ENCODE measurements at regions not wholly inside any gene's neighbourhood (a gene's known extent, or its start where the extent isn't known, plus 50 kb on each side); places are given as distances from the start of the nearest gene placed in this dataset.

GRCh38 chr11:115047631-115048030 lies 369.3 kb downstream of the NXPE2 start:
- DNase-seq: no peak

GRCh38 chr11:115049796-115050195 lies 371.5 kb downstream of the NXPE2 start:
- DNase-seq: no peak

GRCh38 chr11:115050756-115051155 lies 372.4 kb downstream of the NXPE2 start:
- no peak for DNase-seq

- DNase-seq: no peak
Observed at GRCh38 chr11:115051938-115052590, 373.7 kb downstream of the NXPE2 start.

DNA sequence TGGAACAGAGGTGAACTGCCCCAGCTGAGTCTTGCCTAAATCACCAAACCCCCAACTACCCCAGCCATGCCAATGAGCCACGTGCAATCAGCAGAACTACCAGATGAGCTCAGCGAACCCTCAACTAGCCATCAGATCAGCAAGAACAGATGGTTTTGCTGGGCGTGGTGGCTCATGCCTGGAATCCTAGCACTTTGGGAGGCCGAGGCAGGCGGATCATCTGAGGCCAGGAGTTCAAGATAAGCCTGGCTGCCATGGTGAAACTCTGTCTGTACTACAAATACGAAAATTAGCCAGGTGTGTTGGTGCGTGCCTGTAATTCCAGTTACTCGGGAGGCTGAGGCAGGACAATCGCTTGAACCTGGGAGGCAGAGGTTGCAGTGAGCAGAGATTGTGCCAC lies 374.3 kb downstream of the NXPE2 start:
- DNase-seq: no peak

DNA sequence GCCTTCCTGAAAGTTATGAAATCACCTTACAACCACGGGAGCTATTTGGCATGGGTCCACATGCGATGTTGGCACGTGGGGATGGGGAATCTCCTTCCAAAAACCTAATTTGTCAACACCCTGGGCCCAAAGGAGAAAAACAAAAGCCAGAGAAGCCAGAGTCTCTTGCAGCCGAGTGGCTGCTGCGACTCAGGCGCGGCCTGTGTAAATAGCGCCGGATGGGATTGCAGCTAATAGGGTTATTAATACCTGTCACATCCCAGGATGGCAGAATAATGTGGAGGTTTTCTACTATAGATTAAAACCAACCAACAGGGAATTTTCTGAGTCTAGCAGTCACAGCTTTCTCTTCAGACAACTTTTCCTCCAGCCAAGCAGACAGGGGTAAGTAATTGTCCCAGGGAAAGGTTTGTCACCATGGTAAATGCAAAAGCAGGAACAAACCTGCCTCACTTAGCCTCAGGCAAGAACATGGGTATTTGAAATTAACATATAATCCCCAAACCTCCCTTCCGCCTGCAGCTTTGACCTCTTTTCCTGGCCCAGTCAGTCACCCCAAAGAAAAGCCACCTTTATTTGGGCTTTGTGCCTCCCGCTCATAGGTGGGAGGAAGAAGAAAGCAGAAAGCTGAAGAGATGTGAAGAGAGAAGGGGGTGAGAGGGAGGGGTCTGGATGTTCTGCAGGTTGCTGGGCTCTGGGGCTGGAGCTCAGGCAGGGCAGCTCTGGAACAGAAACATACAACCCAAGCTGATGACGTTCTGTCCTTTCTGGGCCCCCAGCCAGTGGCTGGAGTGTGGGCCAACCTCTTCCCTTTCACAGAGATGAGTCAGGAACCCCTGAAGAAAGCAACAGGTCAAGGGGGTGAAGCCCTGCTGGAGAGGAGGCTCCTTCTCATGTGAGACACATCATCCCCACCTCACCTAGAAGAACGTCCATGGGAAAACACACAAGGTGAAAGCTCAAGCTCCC lies 376.5 kb downstream of the NXPE2 start:
- DNase-seq: peak; percentile 57

GRCh38 chr11:115056514-115056913 lies 378.2 kb downstream of the NXPE2 start:
- no peak for DNase-seq

DNA sequence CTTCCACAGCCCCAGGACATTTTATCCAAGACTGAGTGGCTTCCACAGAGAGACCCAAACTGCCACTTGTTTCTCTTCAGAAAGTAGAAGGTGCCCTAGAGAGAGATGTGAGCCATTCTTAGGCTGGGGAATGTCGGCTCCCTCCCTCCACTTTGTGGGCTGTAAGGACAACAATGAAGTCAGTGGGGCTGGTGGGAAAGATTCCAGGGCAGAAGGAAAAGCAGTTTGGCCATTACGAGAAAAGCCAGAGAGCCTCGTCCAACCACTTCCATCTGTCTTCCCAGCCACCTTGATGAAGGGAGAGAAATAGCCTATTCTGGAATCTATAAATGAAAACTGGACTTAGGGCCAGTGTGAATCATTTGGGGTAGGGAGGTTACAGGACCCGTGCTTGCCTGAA lies 382.5 kb downstream of the NXPE2 start:
- no peak for DNase-seq

DNA sequence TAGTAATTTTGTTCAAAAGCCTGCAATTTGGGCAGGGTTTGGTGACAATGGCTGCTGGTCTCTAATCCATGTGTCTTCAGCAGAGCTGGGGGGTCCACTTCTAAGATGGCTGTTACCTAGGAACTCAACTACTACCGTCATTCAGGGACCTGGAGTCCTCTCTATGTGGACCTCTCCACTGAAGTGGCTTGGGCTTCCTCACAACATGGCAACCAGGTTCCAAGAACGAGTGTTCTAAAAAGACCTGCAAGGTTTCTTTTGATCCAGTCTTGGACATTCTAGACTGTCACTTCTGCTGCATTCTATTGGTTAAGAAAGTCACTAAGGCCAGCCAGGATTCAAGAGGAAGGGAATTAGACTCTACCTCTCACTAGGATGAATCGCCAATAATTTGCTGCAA lies 387.0 kb downstream of the NXPE2 start:
- DNase-seq: no peak

DNA sequence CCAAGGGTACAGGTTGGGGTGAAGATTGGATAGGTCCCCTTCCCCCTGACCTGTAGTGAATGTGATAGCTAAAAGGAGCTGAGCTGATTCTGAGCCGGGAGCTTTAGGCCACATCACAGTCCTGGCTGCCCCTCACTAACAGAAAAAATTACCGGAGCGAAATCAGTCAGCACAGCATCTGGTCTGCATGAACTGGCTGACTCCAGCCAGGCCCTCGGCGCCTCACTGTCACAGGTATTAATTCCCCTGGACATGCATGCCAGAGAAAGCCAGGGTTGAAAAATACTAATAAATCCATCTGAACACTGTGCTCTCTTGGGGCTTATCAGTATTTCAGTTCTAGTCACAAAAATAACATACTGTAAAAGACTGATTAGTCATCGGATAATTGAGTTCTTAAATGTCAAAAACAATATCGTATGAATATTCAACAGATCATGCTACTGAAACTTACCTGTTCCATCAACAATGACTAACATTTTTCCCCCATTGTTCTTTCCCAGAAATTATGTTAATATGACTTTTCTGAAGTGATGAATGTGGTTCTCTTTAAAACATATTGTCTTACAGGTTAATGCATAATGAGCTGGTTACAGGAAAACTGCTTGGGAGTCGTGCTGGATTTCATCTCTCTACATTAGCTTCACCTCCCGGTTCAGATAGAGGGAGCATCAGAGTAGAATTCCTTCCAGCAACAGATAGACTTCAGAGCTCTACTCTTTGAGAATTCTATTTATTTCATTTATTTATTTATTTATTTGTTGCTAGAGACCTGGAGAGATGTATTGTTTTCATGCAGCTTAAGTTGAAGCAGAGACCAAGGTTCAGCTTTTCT lies 387.7 kb downstream of the NXPE2 start:
- no peak for DNase-seq

DNA sequence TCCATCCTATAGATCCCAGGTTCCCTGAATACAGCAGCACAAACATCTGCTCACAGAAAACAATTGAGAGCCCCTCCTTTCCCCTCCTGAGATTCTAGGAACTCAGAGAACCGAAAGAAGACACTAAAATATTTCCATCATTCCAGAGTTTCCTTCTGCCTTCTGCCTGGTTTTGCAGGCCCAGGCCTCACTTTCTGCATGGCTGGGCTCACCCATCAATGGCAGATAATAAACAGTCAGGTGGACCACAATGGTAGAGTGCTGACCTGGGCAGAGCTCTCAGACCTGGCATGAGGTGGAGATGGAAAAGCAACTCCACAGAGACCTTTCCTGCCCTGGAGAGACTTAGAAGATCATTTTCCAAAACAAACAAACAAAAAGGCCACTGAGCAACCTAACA lies 389.1 kb downstream of the NXPE2 start:
- no peak for DNase-seq

- DNase-seq: peak; percentile 22
Observed at GRCh38 chr11:115067900-115068530, 389.7 kb downstream of the NXPE2 start.

DNA sequence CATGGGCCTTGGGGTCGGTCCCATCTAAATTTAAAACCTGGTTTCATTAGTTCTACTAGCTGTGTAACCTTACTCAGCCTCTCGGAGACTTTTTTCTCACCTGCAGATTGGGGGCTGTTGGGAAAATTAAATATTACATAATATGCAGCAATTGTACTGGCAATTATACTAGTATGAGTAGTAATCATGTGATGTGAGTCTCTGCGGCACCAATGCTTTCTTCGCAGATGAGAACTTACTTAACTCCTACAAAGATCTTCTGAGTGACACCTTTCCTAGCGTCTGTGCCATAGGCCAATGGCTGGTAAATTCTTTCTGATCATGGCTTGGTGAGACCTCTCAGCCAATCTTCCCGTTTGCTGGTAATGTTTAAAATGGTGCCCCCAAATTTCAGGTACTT lies 391.3 kb downstream of the NXPE2 start:
- no peak for DNase-seq

DNA sequence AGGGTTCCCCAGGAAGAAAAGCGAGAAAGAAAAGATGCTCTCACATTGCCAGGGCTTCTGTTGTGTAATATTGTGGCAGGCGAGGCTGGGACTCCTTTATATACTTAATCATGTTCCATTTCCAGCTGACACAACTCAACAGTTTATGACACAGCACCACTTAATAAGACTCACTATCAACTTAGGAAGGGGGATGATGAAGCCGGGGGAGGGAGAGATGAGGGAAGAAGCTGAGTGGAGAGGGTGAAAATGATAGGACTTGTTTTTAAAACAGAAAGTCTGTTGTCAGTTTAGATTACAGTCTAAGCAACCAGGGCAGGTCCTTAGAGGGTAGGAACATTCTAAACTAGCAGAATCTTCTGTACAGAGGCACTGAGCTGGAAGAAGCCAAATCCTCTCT lies 397.0 kb downstream of the NXPE2 start:
- no peak for DNase-seq

- peak; percentile 30 for DNase-seq
Observed at GRCh38 chr11:115077740-115078139, 399.4 kb downstream of the NXPE2 start.

- DNase-seq: peak; percentile 81
Observed at GRCh38 chr11:115078461-115079438, 400.4 kb downstream of the NXPE2 start.

DNA sequence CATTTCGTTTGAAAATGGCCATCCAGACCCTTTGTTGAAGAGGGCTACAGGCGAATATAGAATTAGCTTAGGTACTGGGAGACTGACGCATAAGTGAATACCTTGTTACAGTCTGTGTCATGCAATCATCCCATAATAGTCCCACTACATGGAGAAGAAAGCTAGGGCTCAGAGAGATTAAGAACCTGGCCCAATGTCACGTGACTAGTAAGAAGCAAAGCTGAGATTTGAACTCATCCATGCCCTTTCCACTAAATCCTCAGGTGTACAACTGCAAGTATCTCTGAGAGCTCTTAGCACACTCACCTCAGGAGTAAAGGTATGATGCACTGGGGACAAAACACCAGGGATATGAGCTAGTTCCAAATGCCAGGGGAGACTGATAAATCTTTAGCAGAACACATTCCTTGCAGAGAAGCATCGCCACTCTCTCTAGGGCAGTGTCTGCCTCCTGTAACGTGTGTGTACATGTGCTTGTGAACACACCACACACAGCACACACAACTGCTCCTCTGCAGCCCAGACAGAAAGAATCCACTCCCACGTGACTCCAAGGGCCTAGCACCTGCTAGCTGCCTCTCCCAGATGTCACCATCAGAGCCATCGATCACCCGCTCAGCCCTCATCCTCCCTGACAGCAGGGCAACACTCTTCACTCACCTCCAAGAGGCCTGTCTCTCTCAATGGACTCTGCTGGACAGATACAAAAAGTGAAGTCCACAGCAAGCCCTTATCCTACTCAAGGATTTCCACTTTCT lies 402.8 kb downstream of the NXPE2 start:
- no peak for DNase-seq

GRCh38 chr11:115081972-115082371 lies 403.6 kb downstream of the NXPE2 start:
- DNase-seq: peak; percentile 57

DNA sequence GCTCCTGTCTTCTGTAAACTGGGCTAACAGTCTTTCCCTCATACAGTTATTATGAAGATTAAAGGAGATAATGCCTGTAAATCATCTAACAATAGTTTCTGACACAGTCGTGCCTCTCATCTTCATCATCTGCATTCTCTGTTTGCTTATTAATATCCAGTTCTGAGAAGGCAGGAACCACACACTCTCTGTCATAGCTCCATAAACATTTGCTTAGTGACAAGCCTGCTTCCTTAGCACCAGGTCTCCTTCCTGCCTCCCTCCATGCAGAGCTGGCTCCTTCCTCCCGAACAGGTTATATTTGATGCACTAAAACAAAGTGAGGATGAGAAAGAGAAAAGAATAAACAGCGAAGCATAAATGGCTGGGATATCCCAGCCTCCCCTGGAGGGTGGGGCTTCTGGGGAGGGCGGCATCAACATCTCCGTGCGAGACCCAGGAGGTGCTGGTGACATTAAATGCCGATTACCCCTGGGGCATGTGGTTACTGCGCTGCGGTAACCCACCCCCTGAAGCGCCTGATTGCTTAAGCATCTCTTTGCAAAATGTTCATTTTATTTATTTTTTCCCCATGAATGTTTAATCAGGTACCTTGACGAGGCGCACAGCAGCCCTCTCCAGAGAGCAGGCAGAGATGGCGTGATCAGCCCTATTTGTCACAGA lies 404.9 kb downstream of the NXPE2 start:
- peak; percentile 54 for DNase-seq

DNA sequence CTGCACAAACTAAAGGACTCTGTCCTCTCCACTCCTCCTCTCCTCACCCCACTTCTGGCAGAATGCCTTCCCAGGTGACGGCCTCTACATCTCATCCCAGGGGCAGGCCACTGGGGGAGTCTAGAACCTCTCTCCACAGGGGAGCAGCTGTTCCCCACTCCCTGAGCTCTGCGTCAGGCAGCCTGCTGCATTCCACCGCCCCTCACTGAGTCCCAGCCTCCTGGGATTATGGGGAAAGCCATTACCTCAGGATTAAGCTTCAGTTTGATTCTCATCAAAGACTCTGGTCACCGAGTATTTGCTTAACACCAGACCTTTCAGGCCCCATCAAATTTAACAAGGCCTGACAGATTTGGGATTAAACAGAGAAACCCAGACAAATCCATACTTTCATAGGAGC lies 405.9 kb downstream of the NXPE2 start:
- no peak for DNase-seq
